AG20443 (cell line): ENCODE measurements at regions not wholly inside any gene's neighbourhood (a gene's known extent, or its start where the extent isn't known, plus 50 kb on each side); places are given as distances from the start of the nearest gene placed in this dataset.

Experiments
- DNase-seq: peaks from one replicate; pipeline ENCODE4 v3.0.0; 2012; ENCODE audit warnings: low spot score, mixed read lengths

DNA sequence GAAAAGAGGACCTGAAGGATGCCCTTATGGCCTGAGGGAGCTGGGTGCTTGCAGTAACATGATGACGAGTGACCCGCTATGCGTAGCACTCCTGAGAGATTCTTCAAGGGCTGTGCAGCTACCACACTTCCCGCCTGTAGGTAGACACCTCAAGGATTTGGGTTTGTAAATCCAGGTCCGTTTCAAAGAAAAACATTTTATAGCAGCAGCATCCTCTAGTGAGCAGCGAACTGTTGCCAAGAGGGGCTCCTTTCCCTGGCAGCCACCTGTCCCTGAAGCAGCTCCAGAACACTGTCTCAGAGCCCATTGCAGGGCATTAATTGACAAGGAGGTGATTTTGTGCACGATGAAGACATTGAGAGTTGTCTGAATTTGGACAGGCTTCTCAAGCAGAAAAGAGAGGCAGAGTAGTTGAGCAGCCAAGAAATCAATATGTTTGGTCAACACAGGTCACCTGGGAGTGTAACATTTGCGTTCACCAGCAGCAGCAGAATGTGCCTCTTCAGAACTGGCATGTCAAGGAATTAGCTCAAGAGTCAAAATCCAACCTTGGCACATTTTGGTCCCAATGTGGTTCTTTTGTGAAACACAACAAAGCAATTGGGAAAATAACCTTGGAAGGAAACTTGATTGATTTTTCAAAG, 209.8 kb upstream of the MTNR1B start:
- no peak for DNase-seq

DNA sequence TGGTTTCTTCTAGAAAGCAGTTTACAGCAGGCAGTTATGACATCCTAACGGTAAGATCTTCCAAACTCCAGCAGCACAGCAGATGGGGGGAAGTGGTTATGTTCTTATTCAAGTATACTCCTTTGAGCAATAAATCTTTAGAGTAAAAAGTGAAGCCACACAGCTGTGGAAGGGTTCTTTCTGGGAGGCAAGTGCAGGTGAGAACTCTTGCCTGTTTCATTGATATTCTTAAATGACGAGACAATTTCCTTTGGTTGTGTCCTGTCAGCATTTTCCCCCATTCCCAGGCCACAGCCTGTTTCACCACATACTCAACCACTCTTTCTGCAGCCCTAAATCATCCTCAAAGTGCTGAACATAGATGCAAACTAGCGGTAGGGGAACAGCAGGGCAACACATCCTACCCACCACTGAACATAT, 207.3 kb upstream of the MTNR1B start:
- DNase-seq, result no peak

GRCh38 chr11:92763336-92763735, 206.1 kb upstream of the MTNR1B start:
- no peak for DNase-seq

DNA sequence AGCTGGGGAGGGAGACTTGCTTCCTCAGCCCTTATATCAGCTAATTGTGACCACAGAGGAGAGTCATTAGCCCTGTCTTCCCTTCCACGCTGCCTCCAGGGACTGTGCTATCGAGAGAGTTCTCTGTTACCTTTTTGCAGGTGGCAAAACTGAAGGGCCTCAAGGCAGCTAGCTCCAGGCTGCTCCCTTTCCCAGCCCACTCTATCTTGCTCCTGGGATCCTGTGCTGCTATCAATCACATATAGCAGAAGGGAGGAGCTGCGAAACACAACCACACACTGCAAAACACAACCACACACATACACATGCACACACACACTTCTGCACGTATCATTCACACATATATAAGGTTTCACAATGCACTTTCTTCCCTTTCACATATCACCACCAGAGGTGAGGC, 205.3 kb upstream of the MTNR1B start:
- no peak for DNase-seq

GRCh38 chr11:92765082-92765840, 204.2 kb upstream of the MTNR1B start:
- no peak for DNase-seq

GRCh38 chr11:92765965-92766371, 203.5 kb upstream of the MTNR1B start:
- peak; percentile 11 for DNase-seq

- DNase-seq, result no peak
These were observed 202.8 kb upstream of the MTNR1B start for GRCh38 chr11:92766698-92767097.

DNA sequence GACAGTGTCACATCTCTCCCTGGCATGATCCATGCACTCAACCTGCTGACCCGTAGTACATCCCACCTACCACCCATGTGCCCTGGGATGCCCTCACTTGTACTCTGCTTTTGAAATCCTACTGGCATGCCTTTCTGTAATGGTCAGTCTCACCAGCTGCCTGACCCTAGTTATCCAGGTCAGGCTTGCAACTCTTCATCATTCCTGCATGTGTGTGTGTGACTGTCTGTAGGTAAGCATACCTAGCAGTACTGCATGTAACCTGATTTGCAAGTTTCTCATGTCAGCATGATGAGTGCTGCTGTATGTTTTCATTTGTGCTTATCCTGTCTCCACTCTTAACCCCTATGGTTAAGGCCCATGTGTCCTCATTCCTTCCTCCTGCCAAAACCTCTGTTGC, 202.0 kb upstream of the MTNR1B start:
- DNase-seq, result no peak

GRCh38 chr11:92768121-92768840, 201.2 kb upstream of the MTNR1B start:
- no peak for DNase-seq

DNA sequence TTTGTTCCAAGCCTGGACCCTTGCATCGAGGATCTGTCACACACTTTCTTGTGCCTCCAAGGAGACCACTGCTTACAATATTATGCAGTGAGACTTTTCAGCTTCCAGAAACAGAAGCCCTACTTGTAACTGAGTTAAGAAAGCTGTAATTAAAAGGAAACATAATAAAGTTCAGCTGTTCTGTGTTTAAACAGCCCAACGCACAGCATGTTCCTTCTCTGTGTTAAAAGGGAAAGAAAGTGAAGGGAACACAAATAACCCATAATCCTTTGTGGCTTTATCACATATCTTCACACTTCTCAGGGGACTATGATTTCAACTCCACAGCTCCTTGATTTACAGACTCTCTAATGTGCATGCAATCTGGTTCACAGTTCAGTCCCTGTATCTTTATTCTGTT, 200.3 kb upstream of the MTNR1B start:
- DNase-seq, result no peak

GRCh38 chr11:92770419-92770818, 199.0 kb upstream of the MTNR1B start:
- DNase-seq, result no peak

DNA sequence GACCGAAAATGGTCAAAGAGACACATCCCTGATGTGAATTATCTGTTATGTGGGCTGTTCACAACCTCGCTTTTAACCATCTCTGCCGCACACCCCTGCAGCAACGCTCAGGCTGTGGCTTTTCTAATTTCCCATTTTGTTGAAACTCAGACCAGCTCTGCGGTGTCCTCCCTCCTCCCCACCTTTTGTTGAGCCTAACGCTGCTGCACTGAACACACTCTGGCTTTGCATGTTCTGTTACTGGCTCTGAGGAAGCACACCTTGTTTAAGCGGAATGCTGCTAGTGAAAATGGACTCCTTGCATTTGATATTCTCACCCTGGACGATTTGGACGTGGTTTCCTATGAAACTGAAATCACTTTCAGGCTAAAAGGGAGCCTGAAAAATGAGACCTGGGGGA, 198.5 kb upstream of the MTNR1B start:
- DNase-seq, result no peak

DNA sequence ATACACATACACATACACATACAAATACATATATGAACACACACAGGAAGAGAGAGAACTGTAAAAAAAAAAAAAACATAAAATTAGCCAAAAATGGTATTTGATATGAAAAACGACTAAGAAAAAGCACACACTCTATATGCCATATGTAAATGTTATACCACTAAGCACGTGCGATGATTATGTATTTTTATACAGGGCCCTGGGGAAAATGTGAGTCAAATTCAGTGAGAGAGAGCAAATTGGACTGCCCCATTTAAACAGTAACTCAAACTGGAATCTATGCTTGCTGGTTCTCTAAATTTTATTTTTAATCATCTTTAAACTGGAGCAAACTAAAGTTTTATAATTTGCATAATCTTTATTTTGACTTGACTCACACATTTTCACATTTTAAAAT, 197.8 kb upstream of the MTNR1B start:
- DNase-seq, result no peak

DNA sequence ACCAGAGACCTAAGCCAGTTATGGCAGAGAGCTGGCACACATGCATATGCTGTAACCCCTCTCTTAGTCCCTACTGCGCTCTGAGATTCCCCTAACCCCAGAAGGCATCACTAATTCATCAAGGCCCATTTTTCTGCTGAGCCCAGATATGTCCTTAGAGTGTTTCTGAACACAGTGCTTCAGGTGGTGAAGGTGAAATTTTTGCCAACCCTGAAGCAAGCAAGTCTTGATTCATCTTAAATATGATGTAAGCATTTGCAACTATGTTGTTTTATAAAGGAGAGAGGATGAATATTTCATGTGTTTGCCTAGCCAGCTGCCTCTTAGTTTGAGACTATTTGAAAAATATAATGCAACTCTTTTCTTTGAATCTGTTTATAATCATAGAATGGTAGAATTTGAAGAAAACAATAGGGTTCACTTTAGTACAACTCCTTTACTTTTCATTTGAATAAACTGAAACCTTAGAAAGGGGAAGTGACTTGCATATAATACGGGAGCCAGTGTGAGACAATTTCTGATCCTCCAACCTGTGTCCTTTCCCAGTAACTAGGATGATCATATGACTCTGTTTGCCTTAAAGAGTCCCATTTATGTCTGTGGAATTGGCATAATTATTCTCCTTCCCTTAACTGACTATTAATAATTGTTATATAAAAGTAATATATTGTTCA, 194.3 kb upstream of the MTNR1B start:
- DNase-seq, result no peak

DNA sequence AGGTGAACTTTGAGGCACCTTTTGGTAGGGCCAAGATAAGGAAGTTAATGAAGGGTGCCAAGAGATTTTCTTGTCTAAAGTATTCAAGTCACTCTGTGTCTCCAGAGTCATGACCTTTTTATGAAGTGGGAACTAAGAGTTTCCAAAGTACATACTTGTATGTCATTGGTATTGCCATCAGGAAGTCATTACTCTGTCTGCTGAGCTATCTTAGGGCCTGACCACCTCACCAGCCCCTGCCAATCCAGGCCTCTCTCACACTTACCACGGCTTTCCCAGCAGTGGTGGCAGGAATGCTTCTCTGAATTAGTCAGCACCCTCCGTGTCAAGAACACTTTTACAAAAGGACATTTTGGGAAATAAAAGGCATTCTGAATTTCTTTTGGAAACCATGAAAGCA, 192.8 kb upstream of the MTNR1B start:
- no peak for DNase-seq

DNA sequence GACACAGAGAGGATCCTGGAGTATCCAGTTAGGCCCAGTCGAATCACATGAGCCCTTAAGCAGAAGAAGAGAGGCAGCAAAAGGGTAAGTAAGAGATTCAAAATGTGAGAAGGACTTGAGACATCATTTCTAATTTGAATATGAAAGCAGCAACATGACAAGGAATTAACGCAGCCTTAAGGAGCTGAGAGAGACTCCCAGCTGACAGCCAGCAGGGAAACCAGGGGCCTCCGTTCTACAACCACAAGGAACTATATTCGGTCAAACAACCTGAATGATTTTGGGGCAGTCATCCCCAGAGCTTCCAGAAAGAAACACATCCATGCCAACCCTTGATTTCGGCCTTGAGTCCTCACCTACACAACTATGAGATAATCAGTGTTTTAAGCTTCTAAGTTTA, 189.7 kb upstream of the MTNR1B start:
- no peak for DNase-seq

GRCh38 chr11:92781151-92781550, 188.3 kb upstream of the MTNR1B start:
- DNase-seq, result no peak

GRCh38 chr11:92782806-92783205, 186.6 kb upstream of the MTNR1B start:
- no peak for DNase-seq

- DNase-seq, result no peak
These were observed 185.1 kb upstream of the MTNR1B start for GRCh38 chr11:92784331-92784730.

GRCh38 chr11:92787638-92788037, 181.8 kb upstream of the MTNR1B start:
- no peak for DNase-seq

DNA sequence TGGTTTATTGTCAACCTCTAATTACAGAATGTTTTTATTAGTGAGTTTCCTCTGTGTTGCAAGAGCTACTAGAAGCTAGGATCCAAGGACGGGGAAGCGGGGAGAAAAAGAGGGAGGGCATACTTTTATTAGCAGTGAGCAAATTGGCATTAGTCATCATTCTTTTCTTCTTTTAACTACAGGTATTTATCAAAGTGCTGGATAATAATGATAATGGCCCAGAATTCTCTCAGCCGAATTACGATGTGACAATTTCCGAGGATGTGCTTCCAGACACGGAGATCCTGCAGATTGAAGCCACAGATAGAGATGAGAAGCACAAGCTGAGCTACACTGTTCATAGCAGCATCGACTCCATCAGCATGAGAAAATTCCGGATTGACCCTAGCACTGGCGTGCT, 179.7 kb upstream of the MTNR1B start:
- DNase-seq, result no peak

DNA sequence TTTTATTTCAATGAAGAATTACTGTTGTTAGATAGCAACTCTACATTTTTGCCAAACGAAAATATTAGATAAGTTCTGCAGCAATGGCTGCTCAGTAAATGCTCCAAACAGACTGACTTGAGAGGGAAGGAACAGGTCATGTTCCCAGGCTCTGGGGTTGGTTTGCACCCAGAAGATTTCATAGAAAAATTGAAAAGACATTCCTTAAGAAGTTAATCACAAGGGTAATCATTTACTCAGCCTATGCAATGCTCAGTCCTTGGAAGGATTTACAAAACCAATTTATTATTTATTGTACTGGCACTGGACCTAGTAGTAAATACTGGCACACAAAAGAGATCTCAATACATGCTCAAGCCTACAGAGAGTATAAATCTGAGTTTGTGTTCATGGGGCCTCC, 179.1 kb upstream of the MTNR1B start:
- DNase-seq, result no peak
